Astrocyte (in vitro differentiated cells and primary cell): ENCODE measurements at regions not wholly inside any gene's neighbourhood (a gene's known extent, or its start where the extent isn't known, plus 50 kb on each side); places are given as distances from the start of the nearest gene placed in this dataset.

Experiments
- EZH2 ChIP-seq: IDR thresholded peaks from 2 replicates; pipeline ENCODE4 v1.6.1; 2012; ENCODE audit warnings: mild to moderate bottlenecking, low read length, inconsistent platforms; ENCODE audit not compliant: insufficient read depth
- TF ChIP-seq, protein P1 (sequence below): IDR thresholded peaks from 2 replicates; pipeline ENCODE4 v1.5.1; 2011; ENCODE audit warnings: low read depth, mild to moderate bottlenecking, inconsistent platforms, low read length, moderate library complexity; ENCODE audit not compliant: insufficient read depth

DNA sequence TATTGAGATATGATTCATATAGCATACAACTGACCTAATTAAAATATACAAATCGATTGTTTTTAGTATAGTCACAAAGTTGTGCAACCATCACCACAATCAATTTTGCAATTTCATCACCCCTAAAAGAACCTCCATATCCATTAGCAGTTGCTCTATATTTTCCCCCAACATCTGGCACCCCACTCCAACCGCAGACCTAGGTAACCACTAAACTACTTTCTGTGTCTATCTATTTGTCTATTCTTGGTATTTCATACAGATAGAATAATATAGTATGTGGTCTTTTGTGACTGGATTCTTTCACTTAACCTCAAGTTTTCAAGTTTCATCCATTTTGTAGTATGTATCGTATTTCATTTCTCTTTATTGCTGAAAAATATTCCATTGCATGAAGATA lies 126.0 kb upstream of the CRY1 start:
- TF ChIP-seq, protein P1, sequence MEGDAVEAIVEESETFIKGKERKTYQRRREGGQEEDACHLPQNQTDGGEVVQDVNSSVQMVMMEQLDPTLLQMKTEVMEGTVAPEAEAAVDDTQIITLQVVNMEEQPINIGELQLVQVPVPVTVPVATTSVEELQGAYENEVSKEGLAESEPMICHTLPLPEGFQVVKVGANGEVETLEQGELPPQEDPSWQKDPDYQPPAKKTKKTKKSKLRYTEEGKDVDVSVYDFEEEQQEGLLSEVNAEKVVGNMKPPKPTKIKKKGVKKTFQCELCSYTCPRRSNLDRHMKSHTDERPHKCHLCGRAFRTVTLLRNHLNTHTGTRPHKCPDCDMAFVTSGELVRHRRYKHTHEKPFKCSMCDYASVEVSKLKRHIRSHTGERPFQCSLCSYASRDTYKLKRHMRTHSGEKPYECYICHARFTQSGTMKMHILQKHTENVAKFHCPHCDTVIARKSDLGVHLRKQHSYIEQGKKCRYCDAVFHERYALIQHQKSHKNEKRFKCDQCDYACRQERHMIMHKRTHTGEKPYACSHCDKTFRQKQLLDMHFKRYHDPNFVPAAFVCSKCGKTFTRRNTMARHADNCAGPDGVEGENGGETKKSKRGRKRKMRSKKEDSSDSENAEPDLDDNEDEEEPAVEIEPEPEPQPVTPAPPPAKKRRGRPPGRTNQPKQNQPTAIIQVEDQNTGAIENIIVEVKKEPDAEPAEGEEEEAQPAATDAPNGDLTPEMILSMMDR, result no peak
- TF ChIP-seq EZH2, result no peak
